ENCODE measurements at regions not wholly inside any gene's neighbourhood (a gene's known extent, or its start where the extent isn't known, plus 50 kb on each side); places are given as distances from the start of the nearest gene placed in this dataset.

- no peak for DNase-seq
Measured at GRCh38 chr13:40123962-40124632, 468.6 kb downstream of the COG6 start.

GRCh38 chr13:40124633-40125015, 469.2 kb downstream of the COG6 start:
- no peak for DNase-seq

GRCh38 chr13:40125336-40125735, 469.9 kb downstream of the COG6 start:
- DNase-seq = no peak

GRCh38 chr13:40126306-40127085, 471.0 kb downstream of the COG6 start:
- no peak for DNase-seq

- no peak for DNase-seq
Measured at GRCh38 chr13:40127476-40127875, 472.0 kb downstream of the COG6 start.

- DNase-seq = no peak
Measured at GRCh38 chr13:40127925-40128324, 472.5 kb downstream of the COG6 start.

- no peak for DNase-seq
Measured at GRCh38 chr13:40129467-40129866, 474.0 kb downstream of the COG6 start.

- no peak for DNase-seq
Measured at GRCh38 chr13:40130871-40131636, 475.6 kb downstream of the COG6 start.

- no peak for DNase-seq
Measured at GRCh38 chr13:40132249-40132648, 476.8 kb downstream of the COG6 start.

GRCh38 chr13:40136896-40137295, 481.4 kb downstream of the COG6 start:
- DNase-seq = no peak

- no peak for DNase-seq
Measured at GRCh38 chr13:40137400-40137799, 481.9 kb downstream of the COG6 start.

GRCh38 chr13:40139896-40140520, 484.5 kb downstream of the COG6 start:
- DNase-seq = no peak

- DNase-seq = no peak
Measured at GRCh38 chr13:40141859-40142555, 486.5 kb downstream of the COG6 start.

GRCh38 chr13:40143106-40143505, 487.6 kb downstream of the COG6 start:
- DNase-seq = no peak

- DNase-seq = no peak
Measured at GRCh38 chr13:40143559-40143958, 488.1 kb downstream of the COG6 start.

GRCh38 chr13:40145139-40145538, 489.7 kb downstream of the COG6 start:
- no peak for DNase-seq

GRCh38 chr13:40146063-40146462, 490.6 kb downstream of the COG6 start:
- DNase-seq = no peak

GRCh38 chr13:40146611-40147117, 491.2 kb downstream of the COG6 start:
- DNase-seq = peak; percentile 22

- DNase-seq = peak; percentile 33
Measured at GRCh38 chr13:40148101-40148500, 492.6 kb downstream of the COG6 start.

- no peak for DNase-seq
Measured at GRCh38 chr13:40148742-40149141, 493.3 kb downstream of the COG6 start.

- no peak for DNase-seq
Measured at GRCh38 chr13:40149611-40150274, 494.3 kb downstream of the COG6 start.

GRCh38 chr13:40151673-40152072, 496.2 kb downstream of the COG6 start:
- no peak for DNase-seq

Data from activated naive CD4-positive, alpha-beta T cell treated with anti-CD3 and anti-CD28 coated beads, Interleukin-2, amount 50 U/mL, for 16 hours (primary cell).